SK-N-MC (cell line): ENCODE measurements at regions not wholly inside any gene's neighbourhood (a gene's known extent, or its start where the extent isn't known, plus 50 kb on each side); places are given as distances from the start of the nearest gene placed in this dataset.

Source experiments
- EZH2 ChIP-seq: fragments of 200-600 bp; sonication (generic); IDR thresholded peaks from one replicate; pipeline ENCODE4 v1.6.1; 2017; ENCODE audit warnings: antibody characterized with exemption
- POLR2AphosphoS5 ChIP-seq: IDR thresholded peaks from 2 replicates; pipeline ENCODE4 v1.6.1; 2012; ENCODE audit warnings: mild to moderate bottlenecking, low read depth, low read length, borderline replicate concordance

GRCh38 chr18:78323453-78324197 lies 656.0 kb upstream of the SALL3 start:
- TF ChIP-seq POLR2AphosphoS5 = no peak
- TF ChIP-seq EZH2 = no peak
